Esophagus (tissue), 2 donors: ENCODE measurements at regions not wholly inside any gene's neighbourhood (a gene's known extent, or its start where the extent isn't known, plus 50 kb on each side); places are given as distances from the start of the nearest gene placed in this dataset.

Experiments
- H3K27ac ChIP-seq, 2 donors: one replicate each; pipeline ENCODE4 v1.5.1; 2013; ENCODE audit warnings: low read depth in 2 of 2, mild to moderate bottlenecking in 2 of 2, inconsistent platforms in 1 of 2, low read length in 1 of 2, moderate library complexity in 1 of 2
- H3K27me3 ChIP-seq, 2 donors: one replicate each; pipeline ENCODE4 v1.6.1; 2013; ENCODE audit warnings: low read length in 2 of 2, control low read depth in 1 of 2, mild to moderate bottlenecking in 1 of 2; ENCODE audit not compliant: insufficient read depth in 2 of 2, control insufficient read depth in 1 of 2
- H3K36me3 ChIP-seq, 2 donors: one replicate each; pipeline ENCODE4 v1.6.1; 2013; ENCODE audit warnings: low read length in 1 of 2; ENCODE audit not compliant: control insufficient read depth in 2 of 2, insufficient read depth in 2 of 2
- H3K4me1 ChIP-seq, 2 donors: one replicate each; pipeline ENCODE4 v1.6.1; 2013; ENCODE audit warnings: low read length in 1 of 2; ENCODE audit not compliant: control insufficient read depth in 2 of 2, insufficient read depth in 2 of 2
- H3K4me3 ChIP-seq, 2 donors: one replicate each; pipeline ENCODE4 v1.5.1; 2013; ENCODE audit warnings: low read length in 2 of 2, mild to moderate bottlenecking in 2 of 2, low read depth in 1 of 2, moderate library complexity in 1 of 2
- H3K9me3 ChIP-seq, 2 donors: one replicate each; pipeline ENCODE4 v1.6.1; 2013; ENCODE audit warnings: mild to moderate bottlenecking in 2 of 2, low read depth in 1 of 2, low read length in 1 of 2, moderate library complexity in 1 of 2; ENCODE audit not compliant: control insufficient read depth in 2 of 2, insufficient read depth in 1 of 2
- whole genome bisulfite sequencing, 2 donors: extraction: QIAGEN DNeasy Blood & Tissue Kit; methylation state at CpG; one replicate each; pipeline ENCODE4 v1.1.7; 2013; 5-methylcytosine and 5-hydroxymethylcytosine counted together
- donor health status: healthy with polysubstance abuse.
- donor health status: Bipolar disorder and iron deficiency.

DNA sequence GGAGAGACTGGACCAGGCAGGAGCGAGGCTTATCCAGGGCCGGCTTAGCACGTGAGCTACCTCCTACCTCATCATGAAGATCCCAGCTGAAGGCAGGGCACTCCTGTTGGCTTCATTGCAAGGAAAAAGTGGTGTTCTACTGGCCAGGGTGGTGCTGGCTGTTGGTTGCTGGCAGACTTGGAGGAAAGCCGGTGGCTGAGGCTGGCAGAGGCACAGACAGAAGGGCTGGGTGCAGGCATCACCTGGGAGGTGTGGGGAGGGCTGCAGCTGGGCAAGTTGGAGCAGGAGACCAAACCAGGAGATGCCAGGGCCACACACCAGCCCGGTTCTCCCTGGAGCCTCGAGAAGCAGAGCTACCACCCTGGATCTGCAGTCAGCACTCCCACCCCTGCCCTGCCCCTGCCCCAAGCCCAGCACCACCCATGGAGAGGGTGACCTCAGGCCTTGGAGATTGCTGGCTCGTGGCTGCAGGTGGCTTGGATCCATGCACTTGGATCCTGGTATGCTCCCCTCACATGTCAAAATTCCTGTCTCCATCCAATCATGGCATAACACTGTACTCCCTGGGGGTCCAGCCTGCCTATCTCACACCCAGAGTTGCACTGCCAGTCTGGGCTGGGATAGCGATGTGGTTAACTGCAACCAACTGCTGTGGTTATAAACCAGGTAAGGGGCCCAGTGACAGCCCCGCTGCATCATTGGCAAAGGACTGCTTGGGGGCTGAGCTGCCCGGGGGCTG lies 49.7 kb downstream of the GLI2 start:
- Histone ChIP-seq H3K4me3 (no peak overlapping the region), H3K4me1 (peaks cover 5 to 11% of the 10 kb centered on the region in 2 donors), H3K9me3 (no peaks in the 10 kb centered on the region), H3K36me3 (no peaks in the 10 kb centered on the region), H3K27me3 (no peaks in the 10 kb centered on the region), H3K27ac (no peak overlapping the region)
- 49 to 68% methylated on average over 8 to 10 of the region's 10 CpGs for WGBS, 2 donors

DNA sequence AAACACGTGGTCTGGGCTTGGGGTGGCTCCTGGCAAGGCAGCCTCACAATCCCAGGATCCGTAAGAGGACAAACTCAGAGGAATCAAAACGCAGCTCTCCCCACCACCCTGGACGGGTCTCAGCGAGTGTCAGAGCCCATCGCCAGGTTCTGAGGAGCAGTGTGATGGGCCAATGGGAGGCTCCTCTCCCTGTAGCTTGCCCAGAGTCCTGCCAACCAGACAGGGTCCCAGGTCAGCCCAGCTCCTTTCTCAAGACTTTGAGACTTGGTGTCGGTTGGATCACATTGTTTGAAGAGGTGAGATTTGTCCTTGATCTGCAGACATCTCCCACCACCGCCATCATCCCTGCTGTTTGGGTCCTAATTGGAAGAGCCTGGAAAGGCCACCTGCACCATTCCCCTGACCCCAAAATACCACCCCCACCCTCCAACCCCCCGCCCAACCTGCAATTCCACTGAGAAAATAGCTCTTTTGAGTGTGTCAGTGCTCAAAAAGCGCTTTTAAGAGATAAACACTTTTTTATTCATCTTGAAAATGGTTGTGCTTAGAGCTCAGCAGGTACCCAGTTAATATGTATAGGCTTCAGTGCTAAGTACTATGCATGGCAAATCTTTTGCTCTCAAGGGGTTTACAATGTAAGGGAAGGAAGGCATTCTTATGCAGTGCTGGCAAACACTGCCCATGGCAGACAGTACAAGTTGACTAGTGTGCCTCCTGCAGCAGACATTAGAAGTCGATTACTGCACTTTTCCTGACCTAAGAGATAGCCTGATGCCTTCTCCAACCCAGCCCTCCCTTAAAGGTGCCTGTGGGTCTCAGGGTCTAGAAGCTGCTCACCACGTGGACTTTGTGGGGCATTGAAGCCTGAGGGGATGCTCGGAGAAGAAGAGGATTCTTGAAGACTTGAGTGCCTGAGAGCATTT lies 50.6 kb downstream of the GLI2 start:
- peaks cover 5 to 11% of the 10 kb centered on the region in 2 donors for H3K4me1 ChIP-seq
- no peaks in the 10 kb centered on the region for H3K9me3 ChIP-seq
- no peaks in the 10 kb centered on the region for H3K36me3 ChIP-seq
- H3K27ac ChIP-seq = no peak overlapping the region
- WGBS, 2 donors = 76 to 77% methylated on average over 13 of the region's 13 CpGs
- no peaks in the 10 kb centered on the region for H3K27me3 ChIP-seq
- no peak overlapping the region for H3K4me3 ChIP-seq

DNA sequence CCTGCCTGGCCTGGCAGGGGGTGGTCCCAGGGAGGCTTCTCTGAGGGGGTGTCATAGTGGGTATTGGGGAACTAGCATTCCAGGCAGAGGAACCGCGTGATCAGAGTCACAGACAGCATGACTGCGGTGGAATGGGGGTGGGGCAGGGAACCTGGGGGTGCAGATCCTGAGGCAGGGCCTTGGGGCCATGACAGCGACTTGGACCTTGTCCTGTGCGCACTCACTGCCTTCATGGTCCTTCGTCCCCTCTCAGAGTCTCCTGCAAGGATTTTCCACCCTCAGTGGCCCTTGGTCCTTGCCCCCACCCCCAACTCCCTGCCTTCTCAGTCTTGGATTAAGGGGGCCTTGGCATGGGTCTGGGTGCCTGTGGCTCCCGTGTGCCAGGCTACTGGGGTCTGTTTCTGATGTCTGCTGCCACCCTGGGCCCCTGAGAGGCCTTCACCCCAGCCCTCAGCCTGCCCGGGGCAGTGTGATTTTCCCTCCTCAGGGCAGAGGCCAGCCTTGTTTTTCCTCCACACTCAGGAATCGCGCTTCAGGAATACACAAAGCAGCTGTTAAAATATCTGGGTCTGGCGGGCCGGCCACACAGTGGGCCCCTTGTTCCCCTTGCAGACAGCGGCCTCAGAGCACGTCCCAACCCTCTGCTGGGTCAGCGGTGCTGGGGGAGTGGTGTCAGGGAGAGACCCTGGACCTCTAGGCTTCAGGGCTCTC lies 51.6 kb downstream of the GLI2 start:
- Histone ChIP-seq H3K27me3 (no peaks in the 10 kb centered on the region), H3K4me3 (no peak overlapping the region), H3K36me3 (no peaks in the 10 kb centered on the region), H3K9me3 (no peaks in the 10 kb centered on the region), H3K4me1 (peaks cover 5 to 15% of the 10 kb centered on the region in 2 donors), H3K27ac (no peak overlapping the region)
- WGBS, 2 donors = 75 to 87% methylated on average over 15 of the region's 15 CpGs

DNA sequence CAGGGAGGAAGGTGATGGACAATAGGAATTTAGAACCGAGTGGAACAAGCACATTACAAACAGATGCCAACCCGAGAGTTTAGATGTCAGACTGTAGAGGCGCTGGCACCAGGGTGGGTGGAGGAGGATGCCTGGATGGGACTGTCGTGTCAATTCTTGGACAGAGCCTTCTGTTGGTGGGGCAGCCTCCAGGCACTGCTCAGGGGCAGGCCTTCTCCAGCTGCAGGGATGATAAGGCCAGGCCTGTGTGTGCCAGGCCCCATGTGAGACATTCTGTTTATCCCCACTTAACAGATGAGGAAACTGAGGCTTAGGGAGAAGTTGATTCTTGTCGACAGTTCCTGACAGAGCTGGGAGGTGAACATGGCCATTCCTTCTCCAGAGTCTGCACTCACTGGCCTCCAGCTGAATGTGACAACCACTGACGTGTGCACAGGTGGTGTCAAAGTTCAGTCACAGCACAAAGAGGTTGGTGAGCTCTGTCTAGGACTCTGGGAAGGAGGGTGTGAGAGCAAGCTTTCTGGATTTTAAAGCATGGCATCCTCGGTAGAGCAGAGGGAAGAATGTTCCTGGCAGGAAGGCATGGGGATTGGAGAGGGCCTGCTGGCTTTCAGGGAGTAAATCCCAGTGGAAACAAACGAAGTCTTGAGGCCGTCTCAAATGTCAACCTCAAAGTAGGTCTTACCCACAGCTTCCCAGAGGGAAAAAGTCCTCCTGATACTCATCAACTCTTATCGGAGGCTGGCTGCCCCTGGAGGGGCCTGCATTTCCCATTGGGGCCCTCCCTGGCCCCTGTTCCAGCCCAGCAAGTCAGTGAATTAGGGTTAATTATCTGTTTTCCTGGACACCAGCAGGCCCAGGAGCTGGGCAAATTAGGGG lies 52.4 kb downstream of the GLI2 start:
- 62 to 73% methylated on average over 10 of the region's 10 CpGs for WGBS, 2 donors
- Histone ChIP-seq H3K4me1 (peaks cover 4 to 12% of the 10 kb centered on the region in 2 donors), H3K4me3 (no peak overlapping the region), H3K27ac (no peak overlapping the region), H3K36me3 (no peaks in the 10 kb centered on the region), H3K27me3 (no peaks in the 10 kb centered on the region), H3K9me3 (no peaks in the 10 kb centered on the region)

DNA sequence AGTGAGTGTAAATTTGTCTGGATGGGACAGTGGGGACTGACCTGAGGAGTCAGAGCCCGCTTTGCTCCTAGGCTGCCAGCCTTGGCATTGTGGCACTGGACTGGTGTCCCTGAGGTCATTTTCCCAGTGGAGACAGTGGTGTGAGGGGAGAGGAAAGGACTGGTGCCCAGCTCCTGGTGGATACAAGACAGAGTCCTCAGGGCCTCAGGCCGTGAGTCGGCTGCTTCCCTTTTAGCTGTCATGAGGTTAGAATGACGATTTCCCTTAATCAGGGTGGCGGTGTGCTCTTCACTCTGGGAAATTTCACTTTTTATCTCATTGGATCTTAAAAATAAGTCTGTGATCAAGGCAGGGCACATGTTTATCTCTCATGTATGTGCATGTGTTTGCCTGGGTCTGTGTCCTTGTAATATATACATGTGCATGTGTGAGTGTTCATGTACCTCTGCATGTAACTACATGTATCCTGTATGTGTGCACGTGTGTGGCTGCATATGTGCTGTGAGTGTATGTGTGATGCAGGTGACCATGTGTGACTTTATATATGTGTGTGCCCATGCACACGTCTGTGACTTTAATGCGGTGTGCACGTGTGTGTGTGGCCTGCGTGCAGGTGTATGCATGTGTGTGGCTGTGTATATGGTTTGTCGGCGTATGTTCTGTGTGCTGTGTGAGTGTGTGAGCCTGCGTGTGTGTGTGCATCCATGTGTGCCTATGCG lies 55.7 kb downstream of the GLI2 start:
- H3K27me3 ChIP-seq = no peaks in the 10 kb centered on the region
- peaks cover 2 to 13% of the 10 kb centered on the region in 2 donors for H3K4me1 ChIP-seq
- no peak overlapping the region for H3K4me3 ChIP-seq
- H3K9me3 ChIP-seq = no peaks in the 10 kb centered on the region
- no peak overlapping the region for H3K27ac ChIP-seq
- WGBS, 2 donors = 57 to 69% methylated on average over 14 of the region's 14 CpGs
- no peaks in the 10 kb centered on the region for H3K36me3 ChIP-seq

DNA sequence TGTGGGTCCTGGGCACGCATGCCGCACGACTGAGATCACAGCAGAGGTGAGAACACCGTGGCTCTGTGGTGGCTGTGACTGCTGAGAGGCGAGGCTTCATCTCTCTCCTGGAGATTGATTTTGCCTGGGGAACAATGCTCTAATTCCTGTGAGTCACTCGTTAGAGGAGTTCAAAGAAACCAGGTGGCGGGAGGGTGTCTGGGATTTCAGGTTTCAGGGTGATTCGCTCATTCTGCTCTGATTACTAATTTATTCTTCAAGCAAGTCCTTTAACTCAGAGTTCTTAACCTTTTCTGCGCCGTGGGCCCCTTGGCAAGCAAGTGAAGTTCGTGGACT lies 56.3 kb downstream of the GLI2 start:
- Histone ChIP-seq H3K27me3 (no peaks in the 10 kb centered on the region), H3K4me3 (no peak overlapping the region), H3K9me3 (no peaks in the 10 kb centered on the region), H3K4me1 (peaks cover 2 to 13% of the 10 kb centered on the region in 2 donors), H3K36me3 (no peaks in the 10 kb centered on the region), H3K27ac (no peak overlapping the region)
- WGBS, 2 donors = 52 to 60% methylated on average over 11 of the region's 11 CpGs

DNA sequence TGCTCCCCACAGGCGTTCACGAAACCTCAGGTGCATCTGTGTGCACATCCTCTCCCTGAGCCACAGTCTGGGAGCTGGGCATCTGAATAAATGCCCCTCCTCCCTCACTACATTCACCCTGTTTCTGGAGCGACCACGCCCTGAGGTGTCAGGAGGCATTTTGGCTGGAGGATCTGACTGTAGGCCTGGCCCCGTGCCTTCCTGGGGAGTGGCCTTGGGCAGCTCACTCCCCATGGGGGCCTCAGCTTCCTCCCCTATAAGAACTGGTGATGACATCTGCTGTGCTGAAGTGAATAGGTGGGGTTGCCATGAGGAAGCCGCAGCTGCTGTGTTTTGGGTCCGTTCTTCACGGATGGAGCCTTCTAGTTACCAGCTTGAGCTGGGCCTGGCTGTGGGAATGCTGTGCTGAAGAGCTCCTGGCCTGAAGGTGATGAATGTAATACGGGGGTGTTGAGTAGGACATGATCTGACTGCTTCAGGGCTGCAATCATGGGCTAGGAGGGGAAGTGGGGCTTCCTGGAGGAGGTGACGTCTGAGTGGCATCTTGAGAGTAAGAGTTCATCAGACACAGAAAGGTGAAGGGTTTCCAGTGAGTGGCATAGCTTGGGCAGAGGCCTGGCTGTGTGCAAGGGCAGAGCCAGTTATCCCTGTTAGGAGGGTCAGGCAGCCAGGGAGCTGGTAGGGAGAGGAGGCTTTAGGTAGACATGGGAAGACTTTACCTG lies 58.2 kb downstream of the GLI2 start:
- Histone ChIP-seq H3K4me3 (no peak overlapping the region), H3K27ac (no peak overlapping the region), H3K9me3 (no peaks in the 10 kb centered on the region), H3K4me1 (peaks cover 8 to 13% of the 10 kb centered on the region in 2 donors), H3K36me3 (no peaks in the 10 kb centered on the region), H3K27me3 (no peaks in the 10 kb centered on the region)
- WGBS, 2 donors = 53 to 61% methylated on average over 10 of the region's 10 CpGs

DNA sequence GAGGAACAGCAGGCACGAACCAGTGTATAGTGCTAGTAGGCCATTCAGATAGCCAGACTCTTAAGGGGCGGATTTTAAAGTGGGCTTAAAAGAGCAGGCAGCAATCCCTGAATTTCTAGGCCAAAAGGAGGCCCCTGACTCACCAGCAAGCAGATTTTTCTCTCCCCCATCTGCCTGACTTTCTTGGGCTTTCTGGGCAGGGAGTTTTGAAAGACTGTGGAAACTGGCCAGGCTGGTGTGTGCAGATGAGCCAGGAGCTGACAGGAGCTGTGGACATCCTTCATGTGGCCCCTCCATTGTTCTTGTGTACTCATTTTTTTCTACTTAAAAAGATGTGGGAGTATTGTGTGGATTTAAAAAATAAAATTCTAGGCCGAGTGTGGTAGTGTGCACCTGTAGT lies 59.0 kb downstream of the GLI2 start:
- 72 to 75% methylated on average over 3 of the region's 3 CpGs for WGBS, 2 donors
- Histone ChIP-seq H3K4me3 (no peak overlapping the region), H3K36me3 (no peaks in the 10 kb centered on the region), H3K4me1 (peaks cover 8 to 13% of the 10 kb centered on the region in 2 donors), H3K27me3 (no peaks in the 10 kb centered on the region), H3K9me3 (no peaks in the 10 kb centered on the region), H3K27ac (no peak overlapping the region)
